K562 (cell line): ENCODE measurements at regions not wholly inside any gene's neighbourhood (a gene's known extent, or its start where the extent isn't known, plus 50 kb on each side); places are given as distances from the start of the nearest gene placed in this dataset.

Experiments used
- FOXK2 ChIP-seq, 2 experiments: fragments of 450-650 bp; IDR thresholded peaks in 1 of 2; conservative IDR thresholded peaks in 1 of 2; 2 replicates each; pipeline ENCODE4 v1.6.1; 2016; ENCODE audit warnings: low read depth in 2 of 2, mild to moderate bottlenecking in 1 of 2
- POLR2A ChIP-seq: fragments of 450-650 bp; conservative IDR thresholded peaks from 2 replicates; pipeline ENCODE4 v1.6.1; 2016
- TAF1 ChIP-seq: IDR thresholded peaks from 2 replicates; pipeline ENCODE4 v1.6.1; 2011; ENCODE audit warnings: mild to moderate bottlenecking, low read length, moderate library complexity; ENCODE audit not compliant: insufficient read depth, control insufficient read depth, severe bottlenecking; ENCODE audit errors: extremely low read depth
- ZFP36 ChIP-seq: fragments of 150-350 bp; IDR thresholded peaks from 2 replicates; pipeline ENCODE4 v1.6.1; 2018; ENCODE audit warnings: low read length, low read depth; ENCODE audit not compliant: partially characterized antibody
- TF ChIP-seq, protein P1 (sequence below): fragments of 250-450 bp; sonication (Bioruptor Pico); IDR thresholded peaks from 2 replicates; pipeline ENCODE4 v1.5.0; 2020; ENCODE audit warnings: mild to moderate bottlenecking
- TF ChIP-seq, protein P2 (sequence below), 3 experiments: IDR thresholded peaks in 2 of 3; conservative IDR thresholded peaks in 1 of 3; 2 replicates each; pipeline ENCODE4 v1.5.1; 2011 to 2012; ENCODE audit warnings: low read length in 3 of 3, mild to moderate bottlenecking in 3 of 3, control low read depth in 2 of 3, improper control_type of control experiment in 1 of 3, inconsistent platforms in 1 of 3, low read depth in 1 of 3, mixed read lengths in 1 of 3, moderate library complexity in 1 of 3; ENCODE audit not compliant: insufficient read depth in 2 of 3
- TF ChIP-seq, protein P3 (sequence below): sonication (generic); formaldehyde crosslinking; IDR thresholded peaks from 2 replicates; pipeline ENCODE4 v1.9.0; 2022; ENCODE audit warnings: mild to moderate bottlenecking, missing genetic modification reagents

DNA sequence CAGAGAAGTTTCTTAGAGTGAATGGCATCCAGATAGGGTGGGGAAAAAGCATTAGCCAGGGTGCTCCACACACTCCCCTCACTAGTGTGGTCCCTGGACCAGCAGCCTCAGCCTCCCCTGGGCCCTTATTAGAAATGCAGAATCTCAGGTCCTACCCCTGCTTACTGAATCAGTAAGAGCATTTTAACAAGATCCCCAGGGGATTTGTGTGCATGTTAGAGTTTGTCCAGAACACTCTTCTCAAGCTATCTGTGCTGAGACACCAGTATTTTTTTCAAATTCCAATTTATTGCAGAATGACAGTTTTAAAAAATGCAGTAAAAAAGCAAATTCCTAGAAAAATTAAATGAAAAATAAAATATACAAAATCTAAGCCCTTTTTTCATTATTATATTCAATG is 123.1 kb downstream of the MIAT start:
- no peak for TF ChIP-seq TAF1
- TF ChIP-seq, protein P1, sequence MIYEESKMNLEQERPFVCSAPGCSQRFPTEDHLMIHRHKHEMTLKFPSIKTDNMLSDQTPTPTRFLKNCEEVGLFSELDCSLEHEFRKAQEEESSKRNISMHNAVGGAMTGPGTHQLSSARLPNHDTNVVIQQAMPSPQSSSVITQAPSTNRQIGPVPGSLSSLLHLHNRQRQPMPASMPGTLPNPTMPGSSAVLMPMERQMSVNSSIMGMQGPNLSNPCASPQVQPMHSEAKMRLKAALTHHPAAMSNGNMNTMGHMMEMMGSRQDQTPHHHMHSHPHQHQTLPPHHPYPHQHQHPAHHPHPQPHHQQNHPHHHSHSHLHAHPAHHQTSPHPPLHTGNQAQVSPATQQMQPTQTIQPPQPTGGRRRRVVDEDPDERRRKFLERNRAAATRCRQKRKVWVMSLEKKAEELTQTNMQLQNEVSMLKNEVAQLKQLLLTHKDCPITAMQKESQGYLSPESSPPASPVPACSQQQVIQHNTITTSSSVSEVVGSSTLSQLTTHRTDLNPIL (CRISPR knock-in tag), result no peak
- no peak for TF ChIP-seq ZFP36
- TF ChIP-seq FOXK2 (conservative IDR thresholded peaks at IDR 0.05 in 1 of 2, IDR thresholded peaks at IDR 0.05 in 1 of 2; ENCODE audit: low read depth in 2 of 2), result no peak
- TF ChIP-seq, protein P2, sequence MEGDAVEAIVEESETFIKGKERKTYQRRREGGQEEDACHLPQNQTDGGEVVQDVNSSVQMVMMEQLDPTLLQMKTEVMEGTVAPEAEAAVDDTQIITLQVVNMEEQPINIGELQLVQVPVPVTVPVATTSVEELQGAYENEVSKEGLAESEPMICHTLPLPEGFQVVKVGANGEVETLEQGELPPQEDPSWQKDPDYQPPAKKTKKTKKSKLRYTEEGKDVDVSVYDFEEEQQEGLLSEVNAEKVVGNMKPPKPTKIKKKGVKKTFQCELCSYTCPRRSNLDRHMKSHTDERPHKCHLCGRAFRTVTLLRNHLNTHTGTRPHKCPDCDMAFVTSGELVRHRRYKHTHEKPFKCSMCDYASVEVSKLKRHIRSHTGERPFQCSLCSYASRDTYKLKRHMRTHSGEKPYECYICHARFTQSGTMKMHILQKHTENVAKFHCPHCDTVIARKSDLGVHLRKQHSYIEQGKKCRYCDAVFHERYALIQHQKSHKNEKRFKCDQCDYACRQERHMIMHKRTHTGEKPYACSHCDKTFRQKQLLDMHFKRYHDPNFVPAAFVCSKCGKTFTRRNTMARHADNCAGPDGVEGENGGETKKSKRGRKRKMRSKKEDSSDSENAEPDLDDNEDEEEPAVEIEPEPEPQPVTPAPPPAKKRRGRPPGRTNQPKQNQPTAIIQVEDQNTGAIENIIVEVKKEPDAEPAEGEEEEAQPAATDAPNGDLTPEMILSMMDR (IDR thresholded peaks at IDR 0.05 in 2 of 3, conservative IDR thresholded peaks at IDR 0.05 in 1 of 3; ENCODE audit: insufficient read depth in 2 of 3, low read depth in 1 of 3, low read length in 3 of 3), result no peak
- TF ChIP-seq, protein P3, sequence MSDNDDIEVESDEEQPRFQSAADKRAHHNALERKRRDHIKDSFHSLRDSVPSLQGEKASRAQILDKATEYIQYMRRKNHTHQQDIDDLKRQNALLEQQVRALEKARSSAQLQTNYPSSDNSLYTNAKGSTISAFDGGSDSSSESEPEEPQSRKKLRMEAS (CRISPR knock-in tag), result no peak
- TF ChIP-seq POLR2A, result no peak
